ENCODE measurements at regions not wholly inside any gene's neighbourhood (a gene's known extent, or its start where the extent isn't known, plus 50 kb on each side); places are given as distances from the start of the nearest gene placed in this dataset.
"Not testable (repeated sequence)": the region's sequence is repeated elsewhere in the genome, so short reads cannot be mapped to it uniquely, and the experiment has no call there.

GRCh38 chr10:16199216-16199615 is 237.6 kb upstream of the PTER start:
- DNase-seq (ENCODE audit: extremely low read depth in 1 of 11, low read depth in 9 of 11, low spot score in 4 of 11), result no peak

DNA sequence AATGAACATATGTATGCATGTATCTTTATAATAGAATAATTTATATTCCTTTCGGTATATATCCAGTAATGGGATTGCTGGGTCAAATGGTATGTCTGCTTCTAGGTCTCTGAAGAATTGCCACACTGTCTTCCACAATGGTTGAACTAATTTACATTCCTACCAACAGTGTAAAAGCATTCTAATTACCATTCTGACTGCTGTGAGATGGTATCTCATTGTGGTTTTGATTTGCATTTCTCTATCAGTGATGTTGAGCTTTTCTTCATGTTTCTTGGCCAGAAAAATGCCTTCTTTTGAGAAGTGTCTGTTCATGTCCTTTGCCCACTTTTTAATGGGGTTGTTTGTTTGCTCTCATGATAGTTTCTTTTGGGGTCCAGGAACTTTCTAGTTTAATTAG is 213.2 kb upstream of the PTER start:
- DNase-seq (ENCODE audit: extremely low read depth in 1 of 11, low read depth in 9 of 11, low spot score in 4 of 11), result not testable (repeated sequence)

GRCh38 chr10:16227674-16228073 is 209.1 kb upstream of the PTER start:
- DNase-seq (ENCODE audit: extremely low read depth in 1 of 11, low read depth in 9 of 11, low spot score in 4 of 11), result no peak

DNA sequence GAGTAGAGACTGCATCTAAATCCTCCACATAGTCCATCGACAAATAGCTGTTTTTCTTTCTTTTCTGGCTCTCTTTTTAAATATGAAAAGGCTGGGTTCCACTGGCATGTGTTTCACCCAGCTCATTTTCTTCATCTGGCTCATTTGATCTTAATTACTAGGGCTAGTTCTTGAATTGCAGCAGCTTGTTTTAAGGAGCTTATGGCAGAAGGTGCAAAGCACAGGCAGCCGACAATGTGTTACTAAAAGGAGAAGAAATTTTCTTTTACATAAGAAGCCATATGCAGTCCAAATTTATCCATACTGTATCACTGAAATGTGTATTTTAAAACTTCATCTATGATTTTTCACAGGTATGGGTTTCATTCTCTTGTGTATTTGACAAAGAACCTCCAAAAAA is 205.6 kb upstream of the PTER start:
- no peak for DNase-seq (ENCODE audit: extremely low read depth in 1 of 11, low read depth in 9 of 11, low spot score in 4 of 11)

DNA sequence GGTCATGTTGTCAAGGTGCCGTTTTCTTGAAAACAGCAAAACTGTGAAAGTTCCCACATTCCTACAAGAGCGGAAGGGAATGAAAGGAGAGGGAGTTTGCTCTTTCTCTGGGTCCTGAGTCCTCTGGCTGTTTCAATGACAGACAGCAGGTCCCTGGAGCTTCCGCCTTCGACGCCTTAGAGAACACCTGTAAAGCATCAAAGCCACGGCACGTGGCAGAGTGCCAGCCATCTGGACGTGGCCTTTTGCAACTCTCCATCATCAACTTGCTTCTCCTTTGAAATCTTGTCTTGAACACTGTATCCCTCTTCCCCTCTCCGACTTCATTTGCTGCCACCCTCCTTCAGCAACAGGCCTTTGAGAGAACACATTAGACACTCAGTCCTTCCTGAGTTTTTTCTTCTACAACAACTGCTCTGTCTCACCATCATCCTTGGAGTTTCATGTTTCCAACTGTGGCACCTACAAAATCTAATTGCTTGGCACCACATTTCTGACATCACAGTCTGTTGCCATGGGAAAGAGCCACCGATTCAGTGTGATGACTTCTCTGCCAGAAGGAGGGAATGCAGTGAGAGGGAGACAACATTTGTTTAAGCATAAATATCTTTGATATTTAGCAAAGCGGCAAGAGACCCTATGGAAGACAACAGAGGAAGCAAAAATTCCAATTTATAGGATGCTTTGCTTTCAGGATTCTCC is 204.9 kb upstream of the PTER start:
- DNase-seq (ENCODE audit: extremely low read depth in 1 of 11, low read depth in 9 of 11, low spot score in 4 of 11), result no peak

DNA sequence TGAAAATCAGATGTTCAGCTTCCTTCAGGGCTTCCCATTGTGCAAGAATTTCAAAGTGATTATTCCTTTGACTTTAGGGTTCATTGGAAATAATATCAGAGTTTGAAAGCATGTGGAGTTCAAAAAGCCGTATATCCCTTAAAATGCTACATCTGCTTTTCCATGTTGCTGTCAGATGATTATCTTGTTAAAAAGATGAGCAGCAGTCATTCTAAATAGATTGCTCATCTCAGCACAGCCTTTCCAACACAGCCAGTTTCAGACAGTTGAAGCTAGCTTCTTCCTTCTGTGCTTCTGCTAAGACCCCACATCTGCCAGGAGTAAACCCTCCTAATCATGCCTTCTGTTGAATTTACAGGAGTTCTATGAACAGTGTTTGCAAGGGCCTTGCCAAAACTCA is 204.4 kb upstream of the PTER start:
- no peak for DNase-seq (ENCODE audit: extremely low read depth in 1 of 11, low read depth in 9 of 11, low spot score in 4 of 11)

- DNase-seq (ENCODE audit: extremely low read depth in 1 of 11, low read depth in 9 of 11, low spot score in 4 of 11), result no peak
These were observed 201.9 kb upstream of the PTER start for GRCh38 chr10:16234916-16235315.

DNA sequence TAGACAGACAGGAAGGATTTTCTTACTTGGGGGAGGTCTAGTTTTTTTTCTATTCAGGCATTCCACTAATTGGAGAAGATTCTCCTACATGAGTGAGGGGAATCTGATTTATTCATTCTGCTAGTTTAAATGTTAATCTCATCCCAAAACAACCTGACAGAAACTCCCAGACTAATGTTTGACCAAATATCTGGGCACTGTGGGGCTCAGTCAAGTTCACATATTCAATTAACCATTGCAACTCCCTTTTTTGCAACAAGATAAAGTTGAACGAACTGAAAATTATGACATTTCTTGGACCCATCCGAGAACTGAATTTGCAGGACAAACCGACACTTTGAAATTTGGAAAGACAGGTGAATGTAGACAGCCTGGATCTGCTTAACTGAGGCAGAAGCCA is 194.4 kb upstream of the PTER start:
- DNase-seq (ENCODE audit: extremely low read depth in 1 of 11, low read depth in 9 of 11, low spot score in 4 of 11), result no peak

- no peak for DNase-seq (ENCODE audit: extremely low read depth in 1 of 11, low read depth in 9 of 11, low spot score in 4 of 11)
These were observed 193.8 kb upstream of the PTER start for GRCh38 chr10:16242859-16243613.

GRCh38 chr10:16250136-16250535 is 186.7 kb upstream of the PTER start:
- DNase-seq (ENCODE audit: extremely low read depth in 1 of 11, low read depth in 9 of 11, low spot score in 4 of 11), result not testable (repeated sequence)

- DNase-seq (ENCODE audit: extremely low read depth in 1 of 11, low read depth in 9 of 11, low spot score in 4 of 11), result no peak
These were observed 180.5 kb upstream of the PTER start for GRCh38 chr10:16256336-16256735.

DNA sequence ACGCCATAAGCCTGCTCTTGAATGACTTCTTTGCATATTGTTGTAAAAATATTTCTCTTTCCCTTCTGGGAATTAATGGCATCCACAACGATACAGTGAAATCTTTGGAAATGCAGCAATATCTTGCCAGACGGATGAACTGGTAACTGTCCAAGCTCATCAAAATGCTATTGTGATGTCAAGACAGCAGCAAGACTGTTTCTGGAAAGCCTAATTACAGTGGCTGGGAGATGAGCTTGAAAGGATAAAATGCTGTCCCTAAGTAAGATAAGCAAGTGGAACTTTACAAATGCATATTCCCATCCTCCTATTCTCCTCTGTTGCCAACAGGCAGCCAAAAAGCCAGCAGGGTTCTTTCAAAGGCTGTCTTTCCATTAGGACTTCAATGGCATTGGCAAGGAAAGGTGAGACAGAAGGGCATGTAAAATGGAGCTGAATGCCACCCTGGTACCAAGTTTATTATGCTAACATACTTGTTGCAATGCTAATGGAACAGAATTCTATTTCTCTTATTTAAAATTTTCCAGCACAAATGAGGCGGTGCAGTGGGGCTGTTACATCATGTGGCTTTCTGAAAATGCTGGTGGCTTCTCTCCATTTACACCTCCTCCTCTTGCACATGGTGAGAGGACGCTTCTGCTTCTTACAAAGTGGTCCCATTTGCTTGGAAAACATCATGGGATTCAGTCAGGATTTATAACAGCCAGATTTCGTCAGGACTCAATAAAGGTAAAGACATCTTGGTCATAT is 178.3 kb upstream of the PTER start:
- no peak for DNase-seq (ENCODE audit: extremely low read depth in 1 of 11, low read depth in 9 of 11, low spot score in 4 of 11)

DNA sequence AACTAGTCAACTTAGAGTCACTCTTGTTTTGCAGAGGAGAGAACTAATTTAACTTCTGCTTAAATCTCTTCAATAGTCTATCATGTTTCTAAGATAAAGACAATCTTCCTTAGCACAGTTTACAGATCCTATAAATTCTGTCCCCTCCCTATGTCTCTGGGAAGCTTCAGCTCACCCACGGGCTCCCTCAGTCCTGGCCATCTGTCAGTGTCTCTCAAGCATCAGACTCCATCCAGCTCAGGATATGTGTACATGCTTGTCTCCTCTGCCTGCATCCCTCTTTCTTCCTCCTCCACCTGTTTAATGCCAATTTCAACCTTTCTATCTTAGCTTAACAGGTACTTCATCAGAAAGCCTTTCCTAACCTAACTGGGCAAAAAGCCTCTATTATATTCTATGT is 177.1 kb upstream of the PTER start:
- no peak for DNase-seq (ENCODE audit: extremely low read depth in 1 of 11, low read depth in 9 of 11, low spot score in 4 of 11)

DNA sequence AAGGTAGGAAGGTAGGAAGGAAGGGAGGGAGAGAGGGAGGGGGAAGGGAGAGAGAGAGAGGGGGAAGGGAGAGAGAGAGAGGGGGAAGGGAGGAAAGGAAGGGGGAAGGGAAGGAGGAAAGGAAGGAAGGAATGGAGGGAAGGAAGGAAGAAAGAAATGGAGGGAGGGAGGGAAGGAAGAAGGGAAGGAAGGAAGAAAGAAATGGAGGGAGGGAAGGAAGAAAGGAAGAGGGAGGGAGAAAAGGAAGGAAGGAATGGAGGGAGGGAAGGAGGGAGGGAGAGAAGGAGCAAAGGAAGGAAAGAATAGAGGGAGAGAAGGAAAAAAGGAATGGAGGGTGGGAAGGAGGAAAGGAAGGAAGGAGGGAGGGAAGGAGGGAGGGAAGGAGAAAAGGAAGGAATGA is 176.4 kb upstream of the PTER start:
- DNase-seq (ENCODE audit: extremely low read depth in 1 of 11, low read depth in 9 of 11, low spot score in 4 of 11), result no peak

- DNase-seq (ENCODE audit: extremely low read depth in 1 of 11, low read depth in 9 of 11, low spot score in 4 of 11), result no peak
These were observed 165.2 kb upstream of the PTER start for GRCh38 chr10:16271571-16271970.

- DNase-seq (ENCODE audit: extremely low read depth in 1 of 11, low read depth in 9 of 11, low spot score in 4 of 11), result no peak
These were observed 161.9 kb upstream of the PTER start for GRCh38 chr10:16274911-16275310.

DNA sequence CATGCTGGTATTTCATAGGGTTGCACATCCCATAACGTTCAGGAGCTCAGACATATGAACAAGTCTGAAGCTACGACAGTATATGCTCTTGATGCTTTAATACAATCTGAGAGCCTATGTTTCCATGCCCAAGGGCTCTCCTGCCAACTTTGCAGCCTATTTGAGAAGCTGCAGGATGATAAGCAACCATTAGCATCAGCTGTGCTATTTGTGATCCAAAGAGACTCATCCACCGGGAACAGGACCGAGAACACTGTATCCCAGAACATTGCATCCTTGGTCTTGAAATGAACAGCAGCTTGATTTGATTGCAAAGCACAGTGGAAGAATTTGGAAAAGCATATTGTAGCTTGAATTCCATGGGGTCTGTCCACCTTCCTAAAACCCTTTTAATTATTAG is 156.2 kb upstream of the PTER start:
- DNase-seq (ENCODE audit: extremely low read depth in 1 of 11, low read depth in 9 of 11, low spot score in 4 of 11), result no peak

- no peak for DNase-seq (ENCODE audit: extremely low read depth in 1 of 11, low read depth in 9 of 11, low spot score in 4 of 11)
These were observed 144.4 kb upstream of the PTER start for GRCh38 chr10:16292366-16292765.

GRCh38 chr10:16297069-16297468 is 139.7 kb upstream of the PTER start:
- DNase-seq (ENCODE audit: extremely low read depth in 1 of 11, low read depth in 9 of 11, low spot score in 4 of 11), result no peak

GRCh38 chr10:16297642-16298041 is 139.2 kb upstream of the PTER start:
- no peak for DNase-seq (ENCODE audit: extremely low read depth in 1 of 11, low read depth in 9 of 11, low spot score in 4 of 11)

All from renal cortex interstitium (tissue), 11 donors.